Stimulated activated effector memory CD8-positive, alpha-beta T cell treated with anti-CD3 and anti-CD28 coated beads, Interleukin-12 subunit alpha, Interleukin-12 subunit beta, amount 100 ng/mL, for 72 hours (primary cell): ENCODE measurements at regions not wholly inside any gene's neighbourhood (a gene's known extent, or its start where the extent isn't known, plus 50 kb on each side); places are given as distances from the start of the nearest gene placed in this dataset.

ENCODE experiments used
- ATAC-seq: fragments of 150-1000 bp; cut with Tn5 transposase; 2 replicates; pipeline ENCODE4 v1.10.0; 2021
- DNase-seq, 2 donors: peaks; one replicate each; pipeline ENCODE4 v3.0.0; 2021 to 2022; ENCODE audit warnings: low spot score in 2 of 2
- H3K27ac Mint-ChIP-seq: one replicate; pipeline ENCODE4 v1.8.0; 2022; ENCODE audit warnings: mild to moderate bottlenecking, mixed read lengths
- H3K36me3 Mint-ChIP-seq: one replicate; pipeline ENCODE4 v1.8.0; 2022; ENCODE audit warnings: mild to moderate bottlenecking, mixed read lengths
- H3K4me1 Mint-ChIP-seq: one replicate; pipeline ENCODE4 v1.8.0; 2022; ENCODE audit warnings: mixed read lengths
- H3K4me3 Mint-ChIP-seq: one replicate; pipeline ENCODE4 v1.8.0; 2022; ENCODE audit warnings: mild to moderate bottlenecking, mixed read lengths
- H3K9me3 Mint-ChIP-seq: one replicate; pipeline ENCODE4 v1.8.0; 2022; ENCODE audit warnings: mixed read lengths

GRCh38 chr22:22089459-22090308, 107.1 kb upstream of the TOP3B start:
- Mint-ChIP-seq H3K36me3 (no peaks in the 10 kb centered on the region), H3K4me1 (peaks cover 17% of the 10 kb centered on the region), H3K9me3 (no peaks in the 10 kb centered on the region), H3K4me3 (no peak overlapping the region), H3K27ac (no peak overlapping the region)
- ATAC-seq (no peak), DNase-seq (peak in 1 of 2 donors; percentile 12)

GRCh38 chr22:22088658-22089458, 106.3 kb upstream of the TOP3B start:
- Mint-ChIP-seq H3K36me3 (no peaks in the 10 kb centered on the region), H3K4me1 (peaks cover 17% of the 10 kb centered on the region), H3K4me3 (no peak overlapping the region), H3K27ac (no peak overlapping the region), H3K9me3 (no peaks in the 10 kb centered on the region)
- ATAC-seq (no peak), DNase-seq (peak in 1 of 2 donors; percentile 18)

- Mint-ChIP-seq H3K4me1 (peaks cover 11% of the 10 kb centered on the region), H3K4me3 (no peak overlapping the region), H3K9me3 (no peaks in the 10 kb centered on the region), H3K36me3 (no peaks in the 10 kb centered on the region), H3K27ac (no peak overlapping the region)
- DNase-seq = no peak
- no peak for ATAC-seq
These were observed 105.5 kb upstream of the TOP3B start for GRCh38 chr22:22087854-22088657.

GRCh38 chr22:22086501-22087158, 104.0 kb upstream of the TOP3B start:
- H3K9me3 Mint-ChIP-seq = no peaks in the 10 kb centered on the region
- ATAC-seq (no peak), DNase-seq (peak in 1 of 2 donors; percentile 41)
- H3K27ac Mint-ChIP-seq = no peak overlapping the region
- no peaks in the 10 kb centered on the region for H3K4me1 Mint-ChIP-seq
- no peak overlapping the region for H3K4me3 Mint-ChIP-seq
- no peaks in the 10 kb centered on the region for H3K36me3 Mint-ChIP-seq

GRCh38 chr22:22085702-22086500, 103.3 kb upstream of the TOP3B start:
- Mint-ChIP-seq H3K9me3 (no peaks in the 10 kb centered on the region), H3K36me3 (no peaks in the 10 kb centered on the region), H3K4me3 (no peak overlapping the region), H3K4me1 (no peaks in the 10 kb centered on the region), H3K27ac (no peak overlapping the region)
- ATAC-seq (no peak), DNase-seq (peak in 1 of 2 donors; percentile 45)

GRCh38 chr22:22084089-22084711, 101.6 kb upstream of the TOP3B start:
- ATAC-seq (no peak), DNase-seq (peak in 1 of 2 donors; percentile 37)
- H3K27ac Mint-ChIP-seq = peak overlapping the region; percentile 11
- H3K36me3 Mint-ChIP-seq = no peaks in the 10 kb centered on the region
- no peaks in the 10 kb centered on the region for H3K9me3 Mint-ChIP-seq
- H3K4me3 Mint-ChIP-seq = no peak overlapping the region
- H3K4me1 Mint-ChIP-seq = no peaks in the 10 kb centered on the region

- no peaks in the 10 kb centered on the region for H3K9me3 Mint-ChIP-seq
- ATAC-seq (no peak), DNase-seq (peak in 1 of 2 donors; percentile 6)
- no peaks in the 10 kb centered on the region for H3K4me1 Mint-ChIP-seq
- H3K4me3 Mint-ChIP-seq = no peak overlapping the region
- no peaks in the 10 kb centered on the region for H3K36me3 Mint-ChIP-seq
- H3K27ac Mint-ChIP-seq = no peak overlapping the region
These were observed 100.4 kb upstream of the TOP3B start for GRCh38 chr22:22082960-22083359.

- ATAC-seq = no peak
- no peaks in the 10 kb centered on the region for H3K4me1 Mint-ChIP-seq
- H3K36me3 Mint-ChIP-seq = no peaks in the 10 kb centered on the region
- H3K27ac Mint-ChIP-seq = no peak overlapping the region
- DNase-seq = no peak
- H3K9me3 Mint-ChIP-seq = no peaks in the 10 kb centered on the region
- H3K4me3 Mint-ChIP-seq = no peak overlapping the region
These were observed 99.7 kb upstream of the TOP3B start for GRCh38 chr22:22082229-22082835.

- Mint-ChIP-seq H3K27ac (no peak overlapping the region), H3K36me3 (no peaks in the 10 kb centered on the region), H3K4me1 (no peaks in the 10 kb centered on the region), H3K4me3 (no peak overlapping the region), H3K9me3 (no peaks in the 10 kb centered on the region)
- ATAC-seq (no peak), DNase-seq (no peak)
These were observed 97.7 kb upstream of the TOP3B start for GRCh38 chr22:22080270-22080669.

- Mint-ChIP-seq H3K4me1 (no peaks in the 10 kb centered on the region), H3K9me3 (no peaks in the 10 kb centered on the region), H3K27ac (no peak overlapping the region), H3K36me3 (no peaks in the 10 kb centered on the region), H3K4me3 (no peak overlapping the region)
- DNase-seq (peak in 1 of 2 donors; percentile 33), ATAC-seq (no peak)
These were observed 97.0 kb upstream of the TOP3B start for GRCh38 chr22:22079404-22080148.

GRCh38 chr22:22078329-22078728, 95.7 kb upstream of the TOP3B start:
- H3K9me3 Mint-ChIP-seq = no peaks in the 10 kb centered on the region
- DNase-seq = no peak
- H3K4me1 Mint-ChIP-seq = no peaks in the 10 kb centered on the region
- ATAC-seq = no peak
- H3K36me3 Mint-ChIP-seq = no peaks in the 10 kb centered on the region
- no peak overlapping the region for H3K4me3 Mint-ChIP-seq
- H3K27ac Mint-ChIP-seq = no peak overlapping the region

- Mint-ChIP-seq H3K4me3 (no peak overlapping the region), H3K9me3 (no peaks in the 10 kb centered on the region), H3K27ac (no peak overlapping the region), H3K36me3 (no peaks in the 10 kb centered on the region), H3K4me1 (no peaks in the 10 kb centered on the region)
- ATAC-seq = no peak
- DNase-seq = no peak
These were observed 94.5 kb upstream of the TOP3B start for GRCh38 chr22:22076932-22077703.
